ENCODE measurements at regions not wholly inside any gene's neighbourhood (a gene's known extent, or its start where the extent isn't known, plus 50 kb on each side); places are given as distances from the start of the nearest gene placed in this dataset.

- TF ChIP-seq CTCF (conservative IDR thresholded peaks at IDR 0.05): no peak
- no peak overlapping the region for H3K27ac ChIP-seq
These were observed 368.9 kb upstream of the C16orf82 start for GRCh38 chr16:26697807-26698206.

GRCh38 chr16:26700250-26700649, 366.5 kb upstream of the C16orf82 start:
- no peak overlapping the region for H3K27ac ChIP-seq
- TF ChIP-seq CTCF (conservative IDR thresholded peaks at IDR 0.05): no peak

- H3K27ac ChIP-seq: no peak overlapping the region
- TF ChIP-seq CTCF (conservative IDR thresholded peaks at IDR 0.05): no peak
These were observed 365.4 kb upstream of the C16orf82 start for GRCh38 chr16:26701243-26701886.

- TF ChIP-seq CTCF (conservative IDR thresholded peaks at IDR 0.05): no peak
- no peak overlapping the region for H3K27ac ChIP-seq
These were observed 361.4 kb upstream of the C16orf82 start for GRCh38 chr16:26705346-26705745.

GRCh38 chr16:26708428-26708827, 358.3 kb upstream of the C16orf82 start:
- no peak for TF ChIP-seq CTCF (conservative IDR thresholded peaks at IDR 0.05)
- no peak overlapping the region for H3K27ac ChIP-seq

- H3K27ac ChIP-seq: no peak overlapping the region
- TF ChIP-seq CTCF (conservative IDR thresholded peaks at IDR 0.05): no peak
These were observed 357.6 kb upstream of the C16orf82 start for GRCh38 chr16:26709175-26709574.

- H3K27ac ChIP-seq: no peak overlapping the region
- no peak for TF ChIP-seq CTCF (conservative IDR thresholded peaks at IDR 0.05)
These were observed 357.0 kb upstream of the C16orf82 start for GRCh38 chr16:26709754-26710153.

All from VCaP (cell line).